ENCODE measurements at regions not wholly inside any gene's neighbourhood (a gene's known extent, or its start where the extent isn't known, plus 50 kb on each side); places are given as distances from the start of the nearest gene placed in this dataset.
A peak's percentile ranks its signal among the peaks of the same experiment; 100 is the strongest.
"Not testable (repeated sequence)": the region's sequence is repeated elsewhere in the genome, so short reads cannot be mapped to it uniquely, and the experiment has no call there.

DNA sequence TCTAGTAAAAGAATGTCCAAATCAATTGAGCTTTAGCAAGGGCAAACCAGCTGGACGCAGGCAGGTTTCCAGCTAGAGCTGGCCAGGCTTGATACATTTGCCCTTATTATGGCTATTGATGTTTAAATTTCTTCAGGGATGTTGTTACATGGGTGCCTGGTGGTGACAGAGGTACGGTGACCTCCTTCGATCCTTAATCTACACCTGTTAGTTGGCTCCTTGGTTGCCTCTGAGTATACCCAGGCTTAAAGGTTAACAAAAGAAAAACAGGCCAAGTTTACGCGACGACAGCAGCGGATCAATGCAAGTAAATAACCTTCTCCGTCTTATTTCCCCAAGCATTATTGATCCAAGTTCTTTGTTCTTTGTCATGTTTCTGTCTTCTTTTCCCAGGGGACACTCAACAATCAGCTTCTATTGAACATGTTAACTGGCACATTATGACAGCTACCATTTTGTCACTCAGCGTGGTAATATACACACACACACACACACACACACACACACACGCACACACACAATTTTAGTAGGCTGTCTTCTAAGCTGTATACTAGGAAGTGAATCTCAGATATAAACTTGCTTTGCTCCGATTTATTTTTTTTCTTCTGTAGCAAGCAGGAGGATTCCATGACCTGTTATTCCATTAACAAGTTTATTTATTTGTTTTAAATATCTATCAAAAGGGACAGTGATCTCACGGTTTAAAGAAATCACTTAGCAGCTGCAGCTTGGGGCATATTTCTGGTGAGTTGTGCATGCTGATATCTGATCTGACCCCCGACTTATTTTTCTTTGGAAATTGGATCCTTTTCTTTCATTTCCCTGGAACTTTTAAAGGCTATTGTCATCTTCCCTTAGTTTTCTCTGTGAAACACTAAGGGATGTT lies 844.7 kb downstream of the MCTP2 start:
- Histone ChIP-seq H3K36me3 (no peaks in the 10 kb centered on the region), H3K4me3 (no peak overlapping the region), H3K27me3 (no peaks in the 10 kb centered on the region), H3K27ac (no peak overlapping the region), H3K4me1 (no peaks in the 10 kb centered on the region), H3K9me3 (no peaks in the 10 kb centered on the region)
- intact Hi-C loops (cut with DNase I; ENCODE audit: low total_unique reads) = no loop called here
- no peak for TF ChIP-seq POLR2A (IDR thresholded peaks at IDR 0.05)
- TF ChIP-seq, protein P1, sequence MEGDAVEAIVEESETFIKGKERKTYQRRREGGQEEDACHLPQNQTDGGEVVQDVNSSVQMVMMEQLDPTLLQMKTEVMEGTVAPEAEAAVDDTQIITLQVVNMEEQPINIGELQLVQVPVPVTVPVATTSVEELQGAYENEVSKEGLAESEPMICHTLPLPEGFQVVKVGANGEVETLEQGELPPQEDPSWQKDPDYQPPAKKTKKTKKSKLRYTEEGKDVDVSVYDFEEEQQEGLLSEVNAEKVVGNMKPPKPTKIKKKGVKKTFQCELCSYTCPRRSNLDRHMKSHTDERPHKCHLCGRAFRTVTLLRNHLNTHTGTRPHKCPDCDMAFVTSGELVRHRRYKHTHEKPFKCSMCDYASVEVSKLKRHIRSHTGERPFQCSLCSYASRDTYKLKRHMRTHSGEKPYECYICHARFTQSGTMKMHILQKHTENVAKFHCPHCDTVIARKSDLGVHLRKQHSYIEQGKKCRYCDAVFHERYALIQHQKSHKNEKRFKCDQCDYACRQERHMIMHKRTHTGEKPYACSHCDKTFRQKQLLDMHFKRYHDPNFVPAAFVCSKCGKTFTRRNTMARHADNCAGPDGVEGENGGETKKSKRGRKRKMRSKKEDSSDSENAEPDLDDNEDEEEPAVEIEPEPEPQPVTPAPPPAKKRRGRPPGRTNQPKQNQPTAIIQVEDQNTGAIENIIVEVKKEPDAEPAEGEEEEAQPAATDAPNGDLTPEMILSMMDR (IDR thresholded peaks at IDR 0.05) = no peak
- no peak for DNase-seq

DNA sequence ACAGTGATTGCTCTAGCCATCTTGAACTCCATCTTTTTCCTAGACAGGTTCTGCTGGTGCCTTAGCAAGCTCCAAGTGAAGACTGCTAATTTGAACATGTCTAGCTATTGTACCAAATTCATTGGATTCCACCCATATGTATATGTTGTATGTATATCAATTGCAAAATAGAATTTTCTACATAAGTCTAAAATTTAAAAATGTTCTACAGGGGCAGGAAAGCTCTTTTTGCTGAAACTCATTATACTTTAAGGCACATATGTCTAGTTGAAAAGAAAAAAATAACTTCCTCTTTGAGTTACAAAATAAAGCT lies 845.3 kb downstream of the MCTP2 start:
- no peak for DNase-seq
- Histone ChIP-seq H3K4me3 (no peak overlapping the region), H3K4me1 (no peaks in the 10 kb centered on the region), H3K36me3 (no peaks in the 10 kb centered on the region), H3K9me3 (no peaks in the 10 kb centered on the region), H3K27me3 (no peaks in the 10 kb centered on the region), H3K27ac (no peak overlapping the region)
- TF ChIP-seq POLR2A (IDR thresholded peaks at IDR 0.05) = no peak
- TF ChIP-seq, protein P1 (IDR thresholded peaks at IDR 0.05) = no peak
- intact Hi-C loops (cut with DNase I; ENCODE audit: low total_unique reads) = no loop called here

DNA sequence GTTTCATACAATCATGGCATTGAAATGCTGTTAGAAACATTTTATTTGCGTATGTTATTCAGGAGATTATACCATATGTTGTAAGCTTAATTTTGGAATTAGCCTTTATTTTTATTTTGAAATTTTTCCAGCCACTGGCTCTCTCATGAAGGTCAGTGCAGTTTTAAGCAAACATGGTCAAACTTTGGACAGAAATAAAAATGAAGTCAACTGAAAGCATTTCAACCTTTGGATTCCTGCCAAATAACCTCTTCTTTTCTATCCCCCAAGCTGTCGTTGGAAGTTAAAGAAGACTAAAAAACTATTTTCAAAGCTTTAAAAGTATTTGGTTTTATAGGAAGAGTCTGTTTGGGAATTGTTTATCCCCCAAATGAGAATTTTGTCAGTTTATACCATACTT lies 846.6 kb downstream of the MCTP2 start:
- H3K4me3 ChIP-seq = no peak overlapping the region
- no peaks in the 10 kb centered on the region for H3K9me3 ChIP-seq
- no peaks in the 10 kb centered on the region for H3K27me3 ChIP-seq
- no peak for DNase-seq
- H3K36me3 ChIP-seq = no peaks in the 10 kb centered on the region
- intact Hi-C loops (cut with DNase I; ENCODE audit: low total_unique reads) = no loop called here
- no peaks in the 10 kb centered on the region for H3K4me1 ChIP-seq
- peak overlapping the region in 1 of 2 donors; percentile 22 for H3K27ac ChIP-seq
- TF ChIP-seq POLR2A (IDR thresholded peaks at IDR 0.05) = no peak
- TF ChIP-seq, protein P1 (IDR thresholded peaks at IDR 0.05) = no peak

GRCh38 chr15:95080228-95080627 lies 848.9 kb downstream of the MCTP2 start:
- H3K36me3 ChIP-seq; H3K9me3 ChIP-seq; H3K4me1 ChIP-seq; DNase-seq; H3K27ac ChIP-seq; H3K4me3 ChIP-seq; H3K27me3 ChIP-seq; intact Hi-C loops (cut with DNase I; ENCODE audit: low total_unique reads): not testable (repeated sequence)

GRCh38 chr15:95085056-95085455 lies 853.7 kb downstream of the MCTP2 start:
- no peaks in the 10 kb centered on the region for H3K27me3 ChIP-seq
- TF ChIP-seq POLR2A (IDR thresholded peaks at IDR 0.05) = no peak
- TF ChIP-seq, protein P1 (IDR thresholded peaks at IDR 0.05) = no peak
- H3K4me1 ChIP-seq = no peaks in the 10 kb centered on the region
- intact Hi-C loops (cut with DNase I; ENCODE audit: low total_unique reads) = no loop called here
- no peak for DNase-seq
- H3K27ac ChIP-seq = no peak overlapping the region
- no peaks in the 10 kb centered on the region for H3K9me3 ChIP-seq
- H3K36me3 ChIP-seq = no peaks in the 10 kb centered on the region
- H3K4me3 ChIP-seq = no peak overlapping the region

All from uterus (tissue), 3 donors.